ENCODE measurements at regions not wholly inside any gene's neighbourhood (a gene's known extent, or its start where the extent isn't known, plus 50 kb on each side); places are given as distances from the start of the nearest gene placed in this dataset.

GRCh38 chr13:40170091-40170490, 496.4 kb downstream of the FOXO1 start:
- no peaks in the 10 kb centered on the region for H3K9me3 ChIP-seq
- no peaks in the 10 kb centered on the region for H3K36me3 ChIP-seq (ENCODE audit: control insufficient read depth, insufficient read depth, low read length)
- H3K4me3 Mint-ChIP-seq (ENCODE audit: unreplicated experiment): no peak overlapping the region
- H3K4me3 ChIP-seq (ENCODE audit: low read depth, low read length): no peak overlapping the region
- H3K4me1 Mint-ChIP-seq (ENCODE audit: low read depth, unreplicated experiment): peaks cover 9% of the 10 kb centered on the region
- H3K36me3 Mint-ChIP-seq (ENCODE audit: insufficient read depth, unreplicated experiment): no peaks in the 10 kb centered on the region
- H3K27me3 Mint-ChIP-seq (ENCODE audit: insufficient read depth, unreplicated experiment): peaks cover 30% of the 10 kb centered on the region
- CTCF ChIA-PET: no interaction called here
- H3K9me3 Mint-ChIP-seq (ENCODE audit: unreplicated experiment): no peaks in the 10 kb centered on the region
- no peak for DNase-seq
- peaks cover 7% of the 10 kb centered on the region for H3K27me3 ChIP-seq (replicated peaks; ENCODE audit: control insufficient read depth, insufficient read depth, low read length)
- BruUV-seq (replicated peaks): no TSS peak
- TF ChIP-seq CTCF (IDR thresholded peaks at IDR 0.05; ENCODE audit: insufficient read depth in 1 of 2, low read depth in 1 of 2, low read length in 1 of 2, severe bottlenecking in 1 of 2, unreplicated experiment in 1 of 2): no peak
- POLR2A ChIA-PET: no interaction called here
- no peak overlapping the region for H3K27ac Mint-ChIP-seq (ENCODE audit: unreplicated experiment)
- intact Hi-C loops (cut with micrococcal nuclease; ENCODE audit: unreplicated experiment): no loop called here
- peaks cover 11% of the 10 kb centered on the region for H3K4me1 ChIP-seq

- Histone ChIP-seq H3K27me3 (replicated peaks; ENCODE audit: control insufficient read depth, insufficient read depth, low read length) (peaks cover 7% of the 10 kb centered on the region), H3K4me1 (peaks cover 2% of the 10 kb centered on the region; the same call in 1 of the 2 replicates), H3K4me3 (ENCODE audit: low read depth, low read length) (no peak overlapping the region), H3K9me3 (no peaks in the 10 kb centered on the region), H3K36me3 (ENCODE audit: control insufficient read depth, insufficient read depth, low read length) (no peaks in the 10 kb centered on the region)
- H3K4me1 Mint-ChIP-seq (ENCODE audit: low read depth, unreplicated experiment): peaks cover under 1% of the 10 kb centered on the region
- intact Hi-C loops (cut with micrococcal nuclease; ENCODE audit: unreplicated experiment): no loop called here
- no TSS peak for BruUV-seq (replicated peaks)
- POLR2A ChIA-PET: no interaction called here
- H3K4me3 Mint-ChIP-seq (ENCODE audit: unreplicated experiment): no peak overlapping the region
- no peak overlapping the region for H3K27ac Mint-ChIP-seq (ENCODE audit: unreplicated experiment)
- peaks cover 30% of the 10 kb centered on the region for H3K27me3 Mint-ChIP-seq (ENCODE audit: insufficient read depth, unreplicated experiment)
- CTCF ChIA-PET: no interaction called here
- DNase-seq: no peak
- H3K36me3 Mint-ChIP-seq (ENCODE audit: insufficient read depth, unreplicated experiment): no peaks in the 10 kb centered on the region
- no peaks in the 10 kb centered on the region for H3K9me3 Mint-ChIP-seq (ENCODE audit: unreplicated experiment)
- TF ChIP-seq CTCF (IDR thresholded peaks at IDR 0.05; ENCODE audit: insufficient read depth in 1 of 2, low read depth in 1 of 2, low read length in 1 of 2, severe bottlenecking in 1 of 2, unreplicated experiment in 1 of 2): no peak
Observed at GRCh38 chr13:40170982-40171381, 495.5 kb downstream of the FOXO1 start.

GRCh38 chr13:40171566-40171965, 494.9 kb downstream of the FOXO1 start:
- CTCF ChIA-PET: no interaction called here
- intact Hi-C loops (cut with micrococcal nuclease; ENCODE audit: unreplicated experiment): no loop called here

More at GRCh38 chr13:40171566-40171965, 494.9 kb downstream of the FOXO1 start:
- Mint-ChIP-seq H3K4me3 (ENCODE audit: unreplicated experiment) (no peak overlapping the region), H3K9me3 (ENCODE audit: unreplicated experiment) (no peaks in the 10 kb centered on the region), H3K36me3 (ENCODE audit: insufficient read depth, unreplicated experiment) (no peaks in the 10 kb centered on the region), H3K27ac (ENCODE audit: unreplicated experiment) (no peak overlapping the region), H3K27me3 (ENCODE audit: insufficient read depth, unreplicated experiment) (peaks cover 28% of the 10 kb centered on the region), H3K4me1 (ENCODE audit: low read depth, unreplicated experiment) (no peaks in the 10 kb centered on the region)
- H3K4me3 ChIP-seq (ENCODE audit: low read depth, low read length): no peak overlapping the region
- H3K9me3 ChIP-seq: no peaks in the 10 kb centered on the region
- H3K36me3 ChIP-seq (ENCODE audit: control insufficient read depth, insufficient read depth, low read length): no peaks in the 10 kb centered on the region
- no TSS peak for BruUV-seq (replicated peaks)
- POLR2A ChIA-PET: no interaction called here
- peaks cover 3% of the 10 kb centered on the region for H3K27me3 ChIP-seq (replicated peaks; ENCODE audit: control insufficient read depth, insufficient read depth, low read length)
- no peak for DNase-seq
- H3K4me1 ChIP-seq: no peaks in the 10 kb centered on the region
- no peak for TF ChIP-seq CTCF (IDR thresholded peaks at IDR 0.05; ENCODE audit: insufficient read depth in 1 of 2, low read depth in 1 of 2, low read length in 1 of 2, severe bottlenecking in 1 of 2, unreplicated experiment in 1 of 2)

Data from Caco-2 (cell line).